ENCODE measurements at regions not wholly inside any gene's neighbourhood (a gene's known extent, or its start where the extent isn't known, plus 50 kb on each side); places are given as distances from the start of the nearest gene placed in this dataset.

GRCh38 chr1:185601189-185601588 is 133.0 kb upstream of the HMCN1 start:
- TF ChIP-seq CTCF (IDR thresholded peaks at IDR 0.05; ENCODE audit: low read length) (no peak), EZH2phosphoT487 (IDR thresholded peaks at IDR 0.05; ENCODE audit: low read length) (no peak)
